ENCODE measurements at regions not wholly inside any gene's neighbourhood (a gene's known extent, or its start where the extent isn't known, plus 50 kb on each side); places are given as distances from the start of the nearest gene placed in this dataset.
"Not testable (repeated sequence)": the region's sequence is repeated elsewhere in the genome, so short reads cannot be mapped to it uniquely, and the experiment has no call there.

DNA sequence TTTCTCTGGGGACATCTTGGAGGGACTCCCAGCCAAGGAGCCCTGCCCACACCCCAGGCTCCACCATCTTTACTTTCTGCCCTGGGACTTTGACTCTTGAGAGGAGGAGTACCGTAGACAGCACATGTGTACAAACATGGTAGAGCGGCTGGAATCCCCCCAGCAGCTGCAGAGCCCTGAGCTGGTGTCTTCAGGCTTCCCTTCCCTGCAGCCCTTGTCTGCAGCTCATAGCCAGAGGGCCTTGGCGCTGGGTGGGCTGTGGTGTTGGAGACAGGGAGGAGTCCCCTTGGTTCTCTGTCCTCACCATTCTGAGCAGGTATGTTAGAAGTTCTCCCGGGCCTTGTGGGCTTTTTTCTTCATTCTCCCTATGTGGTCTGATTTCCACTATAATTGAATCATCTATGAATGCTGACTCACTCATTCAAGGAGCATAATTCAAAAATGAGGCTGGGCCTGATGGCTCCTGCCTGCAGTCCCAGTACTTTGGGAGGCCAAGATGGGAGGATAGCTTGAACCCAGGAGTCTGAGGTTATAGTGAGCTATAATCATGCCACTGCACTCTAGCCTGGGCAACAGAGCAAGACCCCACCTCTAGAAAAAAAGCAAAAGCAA is 97.8 kb upstream of the MEF2A start:
- Histone ChIP-seq H2AFZ (ENCODE audit: low read length) (no peak overlapping the region), H3F3A (ENCODE audit: insufficient read depth, low read length) (no peaks in the 10 kb centered on the region), H3K36me3 (replicated peaks; ENCODE audit: insufficient read depth, low read length) (no peaks in the 10 kb centered on the region), H3K4me2 (ENCODE audit: low read depth, low read length) (no peak overlapping the region), H3K27ac (ENCODE audit: low read length) (no peak overlapping the region), H3K9me2 (replicated peaks; ENCODE audit: insufficient read depth, low read length) (no peaks in the 10 kb centered on the region), H3K79me2 (ENCODE audit: low read length) (no peaks in the 10 kb centered on the region), H3K27me3 (replicated peaks; ENCODE audit: insufficient read depth, low read length) (no peaks in the 10 kb centered on the region), H3K9ac (ENCODE audit: low read length) (no peak overlapping the region), H4K20me1 (ENCODE audit: insufficient read depth, low read length) (no peaks in the 10 kb centered on the region), H3K9me3 (replicated peaks; ENCODE audit: insufficient read depth, low read length) (no peaks in the 10 kb centered on the region), H3K4me3 (ENCODE audit: low read length) (no peak overlapping the region), H3K4me1 (ENCODE audit: low read length) (no peaks in the 10 kb centered on the region)
- DNase-seq: no peak
- TF ChIP-seq EZH2 (optimal IDR thresholded peaks at IDR 0.05; ENCODE audit: low read depth, low read length) (no peak), EZH2phosphoT487 (IDR thresholded peaks at IDR 0.05; ENCODE audit: low read length) (no peak)
- TF ChIP-seq, protein P1, sequence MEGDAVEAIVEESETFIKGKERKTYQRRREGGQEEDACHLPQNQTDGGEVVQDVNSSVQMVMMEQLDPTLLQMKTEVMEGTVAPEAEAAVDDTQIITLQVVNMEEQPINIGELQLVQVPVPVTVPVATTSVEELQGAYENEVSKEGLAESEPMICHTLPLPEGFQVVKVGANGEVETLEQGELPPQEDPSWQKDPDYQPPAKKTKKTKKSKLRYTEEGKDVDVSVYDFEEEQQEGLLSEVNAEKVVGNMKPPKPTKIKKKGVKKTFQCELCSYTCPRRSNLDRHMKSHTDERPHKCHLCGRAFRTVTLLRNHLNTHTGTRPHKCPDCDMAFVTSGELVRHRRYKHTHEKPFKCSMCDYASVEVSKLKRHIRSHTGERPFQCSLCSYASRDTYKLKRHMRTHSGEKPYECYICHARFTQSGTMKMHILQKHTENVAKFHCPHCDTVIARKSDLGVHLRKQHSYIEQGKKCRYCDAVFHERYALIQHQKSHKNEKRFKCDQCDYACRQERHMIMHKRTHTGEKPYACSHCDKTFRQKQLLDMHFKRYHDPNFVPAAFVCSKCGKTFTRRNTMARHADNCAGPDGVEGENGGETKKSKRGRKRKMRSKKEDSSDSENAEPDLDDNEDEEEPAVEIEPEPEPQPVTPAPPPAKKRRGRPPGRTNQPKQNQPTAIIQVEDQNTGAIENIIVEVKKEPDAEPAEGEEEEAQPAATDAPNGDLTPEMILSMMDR (IDR thresholded peaks at IDR 0.05; ENCODE audit: low read length): no peak

DNA sequence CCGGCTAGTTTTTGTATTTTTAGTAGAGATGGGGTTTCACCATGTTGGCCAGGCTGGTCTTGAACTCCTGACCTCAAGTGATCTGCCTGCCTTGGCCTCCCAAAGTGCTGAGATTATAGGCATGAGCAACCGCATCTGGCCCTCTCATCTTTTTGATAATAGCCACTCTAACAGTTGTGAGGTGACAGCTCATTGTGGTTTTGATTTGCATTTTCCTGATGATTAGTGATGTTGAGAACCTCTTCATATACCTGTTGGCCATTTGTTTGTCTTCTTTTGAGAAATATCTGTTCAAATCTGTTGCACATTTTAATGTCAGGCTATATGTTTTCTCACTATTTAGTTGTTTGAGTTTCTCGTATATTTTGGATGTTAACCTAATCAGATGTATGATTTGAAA is 95.6 kb upstream of the MEF2A start:
- not testable (repeated sequence) for H3K9me3 ChIP-seq (replicated peaks; ENCODE audit: insufficient read depth, low read length); H3K36me3 ChIP-seq (replicated peaks; ENCODE audit: insufficient read depth, low read length); H3K4me3 ChIP-seq (ENCODE audit: low read length); DNase-seq; H4K20me1 ChIP-seq (ENCODE audit: insufficient read depth, low read length); H3K27me3 ChIP-seq (replicated peaks; ENCODE audit: insufficient read depth, low read length); H3K9ac ChIP-seq (ENCODE audit: low read length); H2AFZ ChIP-seq (ENCODE audit: low read length); H3K79me2 ChIP-seq (ENCODE audit: low read length); H3K9me2 ChIP-seq (replicated peaks; ENCODE audit: insufficient read depth, low read length); H3K27ac ChIP-seq (ENCODE audit: low read length); H3K4me2 ChIP-seq (ENCODE audit: low read depth, low read length); H3K4me1 ChIP-seq (ENCODE audit: low read length); H3F3A ChIP-seq (ENCODE audit: insufficient read depth, low read length)

DNA sequence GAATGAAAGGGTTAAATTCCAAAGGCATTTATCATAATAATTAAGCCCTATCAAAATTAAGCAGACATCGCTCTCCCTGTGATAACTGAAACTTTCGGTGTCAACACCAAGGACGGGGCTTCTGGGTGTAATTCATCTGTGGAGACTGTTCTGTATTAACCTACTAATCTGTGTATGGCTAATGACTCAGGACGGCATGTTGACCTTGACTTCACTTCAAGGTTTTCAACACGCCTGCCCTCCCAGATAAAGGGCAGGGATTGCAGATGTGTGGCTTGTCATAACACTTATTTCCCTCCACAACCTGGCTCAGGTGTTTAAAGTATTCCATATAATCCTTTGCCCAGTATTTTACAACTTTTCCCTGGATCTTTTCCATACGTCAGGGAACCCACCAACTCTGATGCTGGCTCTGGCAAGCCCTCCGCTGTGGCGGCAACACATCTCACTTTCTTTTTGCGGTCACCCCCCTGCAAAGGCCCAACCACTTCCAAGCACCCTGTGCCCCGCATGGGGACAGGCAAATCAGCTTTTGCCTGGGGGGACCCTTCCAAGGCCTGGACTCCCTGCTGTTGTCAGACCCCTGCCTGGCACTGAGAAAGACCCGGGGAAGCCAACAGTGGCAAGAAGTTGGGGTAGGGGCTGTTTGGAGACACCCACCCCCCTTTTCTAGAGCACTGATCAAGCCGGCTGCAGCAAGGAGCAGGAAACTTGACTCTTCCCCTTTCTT is 93.2 kb upstream of the MEF2A start:
- no peak for DNase-seq
- TF ChIP-seq, protein P1 (IDR thresholded peaks at IDR 0.05; ENCODE audit: low read length): no peak
- no peak for TF ChIP-seq EZH2phosphoT487 (IDR thresholded peaks at IDR 0.05; ENCODE audit: low read length)
- no peak for TF ChIP-seq EZH2 (optimal IDR thresholded peaks at IDR 0.05; ENCODE audit: low read depth, low read length)
- no peaks in the 10 kb centered on the region for H3K79me2 ChIP-seq (ENCODE audit: low read length)
- no peaks in the 10 kb centered on the region for H3K36me3 ChIP-seq (replicated peaks; ENCODE audit: insufficient read depth, low read length)
- no peaks in the 10 kb centered on the region for H3K9me2 ChIP-seq (replicated peaks; ENCODE audit: insufficient read depth, low read length)
- H3K9ac ChIP-seq (ENCODE audit: low read length): no peak overlapping the region
- H4K20me1 ChIP-seq (ENCODE audit: insufficient read depth, low read length): no peaks in the 10 kb centered on the region
- no peak overlapping the region for H3K4me3 ChIP-seq (ENCODE audit: low read length)
- H3F3A ChIP-seq (ENCODE audit: insufficient read depth, low read length): no peaks in the 10 kb centered on the region
- no peak overlapping the region for H2AFZ ChIP-seq (ENCODE audit: low read length)
- no peak overlapping the region for H3K4me2 ChIP-seq (ENCODE audit: low read depth, low read length)
- no peaks in the 10 kb centered on the region for H3K27me3 ChIP-seq (replicated peaks; ENCODE audit: insufficient read depth, low read length)
- no peak overlapping the region for H3K27ac ChIP-seq (ENCODE audit: low read length)
- no peaks in the 10 kb centered on the region for H3K4me1 ChIP-seq (ENCODE audit: low read length)
- no peaks in the 10 kb centered on the region for H3K9me3 ChIP-seq (replicated peaks; ENCODE audit: insufficient read depth, low read length)

Data from MM.1S (cell line).